ENCODE measurements at regions not wholly inside any gene's neighbourhood (a gene's known extent, or its start where the extent isn't known, plus 50 kb on each side); places are given as distances from the start of the nearest gene placed in this dataset.

- H2AFZ ChIP-seq: no peak overlapping the region
- H3K27me3 ChIP-seq (ENCODE audit: insufficient read depth): no peaks in the 10 kb centered on the region
- no peaks in the 10 kb centered on the region for H3K79me2 ChIP-seq (replicated peaks; ENCODE audit: insufficient read depth)
- no peaks in the 10 kb centered on the region for H3K36me3 ChIP-seq (ENCODE audit: insufficient read depth)
- H3K4me2 ChIP-seq: no peak overlapping the region
- Mint-ChIP-seq H3K9me3 (peaks cover 6% of the 10 kb centered on the region), H3K4me3 (no peak overlapping the region), H3K36me3 (ENCODE audit: low read depth) (peaks cover 4% of the 10 kb centered on the region; the same call in 1 of the 3 replicates), H3K27ac (no peak overlapping the region), H3K4me1 (no peaks in the 10 kb centered on the region), H3K27me3 (ENCODE audit: insufficient read depth, low read depth, poor library complexity) (no peaks in the 10 kb centered on the region)
- H3K4me1 ChIP-seq (ENCODE audit: insufficient read depth): no peaks in the 10 kb centered on the region
- no peak for TF ChIP-seq REST (IDR thresholded peaks at IDR 0.05; ENCODE audit: unreplicated experiment)
- no peak for TF ChIP-seq JUNB (IDR thresholded peaks at IDR 0.05; ENCODE audit: unreplicated experiment)
- TF ChIP-seq EZH2 (IDR thresholded peaks at IDR 0.05; ENCODE audit: low read depth, unreplicated experiment): no peak
- no peak for TF ChIP-seq STAT1 (IDR thresholded peaks at IDR 0.05; ENCODE audit: unreplicated experiment)
- no peak for TF ChIP-seq CREB1 (CRISPR knock-in tag; IDR thresholded peaks at IDR 0.05; ENCODE audit: low read depth)
- TF ChIP-seq ZNF331 (CRISPR knock-in tag; IDR thresholded peaks at IDR 0.05; ENCODE audit: low read depth): no peak
- no peak for TF ChIP-seq ZNF462 (CRISPR knock-in tag; IDR thresholded peaks at IDR 0.05)
- no peak for TF ChIP-seq CTCF (conservative IDR thresholded peaks at IDR 0.05; ENCODE audit: low read depth in 2 of 2)
- no peak for TF ChIP-seq ZNF114 (CRISPR knock-in tag; IDR thresholded peaks at IDR 0.05)
- TF ChIP-seq ETS1 (IDR thresholded peaks at IDR 0.05): no peak
- TF ChIP-seq NANOG (IDR thresholded peaks at IDR 0.05; ENCODE audit: borderline replicate concordance): no peak
- TF ChIP-seq EZH2phosphoT487 (IDR thresholded peaks at IDR 0.05; ENCODE audit: unreplicated experiment): no peak
- no peak for TF ChIP-seq POLR2AphosphoS5 (IDR thresholded peaks at IDR 0.05; ENCODE audit: low read depth)
- H3K4me3 ChIP-seq: no peak overlapping the region
- ATAC-seq (no peak), DNase-seq (ENCODE audit: low spot score) (no peak)
- H3F3A ChIP-seq (replicated peaks; ENCODE audit: low read depth): no peaks in the 10 kb centered on the region
- H4K20me1 ChIP-seq (replicated peaks; ENCODE audit: insufficient read depth): no peaks in the 10 kb centered on the region
- H3K9me2 ChIP-seq (ENCODE audit: insufficient read depth): peaks cover 7% of the 10 kb centered on the region; the same call in 1 of the 2 replicates
- no peak overlapping the region for H3K27ac ChIP-seq (ENCODE audit: low read depth)
Observed at GRCh38 chr9:6142799-6143454, 72.7 kb upstream of the IL33 start.

Data from GM23338 (cell line).